Muscle layer of colon (tissue), 2 donors: ENCODE measurements at regions not wholly inside any gene's neighbourhood (a gene's known extent, or its start where the extent isn't known, plus 50 kb on each side); places are given as distances from the start of the nearest gene placed in this dataset.
"Not testable (repeated sequence)": the region's sequence is repeated elsewhere in the genome, so short reads cannot be mapped to it uniquely, and the experiment has no call there.

Experiments used
- H3K27ac ChIP-seq: one replicate; pipeline ENCODE4 v1.7.0; 2013; ENCODE audit warnings: low read depth, mild to moderate bottlenecking, low read length, moderate library complexity
- H3K27me3 ChIP-seq, 2 donors: one replicate each; pipeline ENCODE4 v1.7.0; 2013; ENCODE audit warnings: low read length in 2 of 2, mild to moderate bottlenecking in 2 of 2; ENCODE audit not compliant: insufficient read depth in 2 of 2, control insufficient read depth in 1 of 2
- H3K36me3 ChIP-seq: one replicate; pipeline ENCODE4 v1.7.0; 2013; ENCODE audit warnings: mild to moderate bottlenecking, low read length; ENCODE audit not compliant: insufficient read depth
- H3K4me1 ChIP-seq: one replicate; pipeline ENCODE4 v1.7.0; 2013; ENCODE audit warnings: mild to moderate bottlenecking, low read length; ENCODE audit not compliant: insufficient read depth
- H3K4me3 ChIP-seq, 2 donors: one replicate each; pipeline ENCODE4 v1.7.0; 2013; ENCODE audit warnings: low read length in 2 of 2, low read depth in 1 of 2, mild to moderate bottlenecking in 1 of 2, moderate library complexity in 1 of 2
- H3K9ac ChIP-seq: one replicate; pipeline ENCODE4 v1.7.0; 2013; ENCODE audit warnings: low read length
- H3K9me3 ChIP-seq: one replicate; pipeline ENCODE4 v1.7.0; 2013; ENCODE audit warnings: mild to moderate bottlenecking, low read length
- donor health status: abdominal sarcoma.
- donor health status: Adenocarcinoma of cecum.

- Histone ChIP-seq H3K9me3 (no peaks in the 10 kb centered on the region), H3K4me3 (no peak overlapping the region), H3K36me3 (no peaks in the 10 kb centered on the region), H3K27me3 (no peaks in the 10 kb centered on the region), H3K27ac (no peak overlapping the region), H3K9ac (no peak overlapping the region), H3K4me1 (no peaks in the 10 kb centered on the region)
Observed at GRCh38 chr2:230593765-230594164, 118.9 kb upstream of the CAB39 start.

- Histone ChIP-seq H3K27me3 (no peaks in the 10 kb centered on the region), H3K4me1 (no peaks in the 10 kb centered on the region), H3K27ac (no peak overlapping the region), H3K9ac (no peak overlapping the region), H3K4me3 (no peak overlapping the region), H3K9me3 (no peaks in the 10 kb centered on the region), H3K36me3 (no peaks in the 10 kb centered on the region)
Observed at GRCh38 chr2:230594286-230594840, 118.3 kb upstream of the CAB39 start.

GRCh38 chr2:230599853-230600252 is 112.8 kb upstream of the CAB39 start:
- no peak overlapping the region for H3K9ac ChIP-seq

GRCh38 chr2:230600285-230600684 is 112.4 kb upstream of the CAB39 start:
- no peak overlapping the region for H3K4me3 ChIP-seq
- H3K9me3 ChIP-seq = no peaks in the 10 kb centered on the region
- no peak overlapping the region for H3K27ac ChIP-seq
- no peaks in the 10 kb centered on the region for H3K4me1 ChIP-seq
- no peak overlapping the region for H3K9ac ChIP-seq
- H3K36me3 ChIP-seq = no peaks in the 10 kb centered on the region
- no peaks in the 10 kb centered on the region for H3K27me3 ChIP-seq

More at GRCh38 chr2:230599853-230600252, 112.8 kb upstream of the CAB39 start:
- no peaks in the 10 kb centered on the region for H3K27me3 ChIP-seq
- no peak overlapping the region for H3K4me3 ChIP-seq
- H3K4me1 ChIP-seq = no peaks in the 10 kb centered on the region
- no peaks in the 10 kb centered on the region for H3K36me3 ChIP-seq
- no peak overlapping the region for H3K27ac ChIP-seq
- H3K9me3 ChIP-seq = no peaks in the 10 kb centered on the region

GRCh38 chr2:230600881-230601280 is 111.8 kb upstream of the CAB39 start:
- Histone ChIP-seq H3K9me3 (no peaks in the 10 kb centered on the region), H3K27ac (no peak overlapping the region), H3K36me3 (no peaks in the 10 kb centered on the region), H3K4me1 (no peaks in the 10 kb centered on the region), H3K9ac (no peak overlapping the region), H3K27me3 (no peaks in the 10 kb centered on the region), H3K4me3 (no peak overlapping the region)

GRCh38 chr2:230601510-230601909 is 111.1 kb upstream of the CAB39 start:
- H3K27ac ChIP-seq = no peak overlapping the region
- H3K9me3 ChIP-seq = no peaks in the 10 kb centered on the region

GRCh38 chr2:230602562-230603230 is 109.9 kb upstream of the CAB39 start:
- no peak overlapping the region for H3K9ac ChIP-seq

More at GRCh38 chr2:230601510-230601909, 111.1 kb upstream of the CAB39 start:
- no peak overlapping the region for H3K4me3 ChIP-seq
- no peaks in the 10 kb centered on the region for H3K4me1 ChIP-seq
- no peaks in the 10 kb centered on the region for H3K36me3 ChIP-seq
- no peak overlapping the region for H3K9ac ChIP-seq
- no peaks in the 10 kb centered on the region for H3K27me3 ChIP-seq

GRCh38 chr2:230603317-230603716 is 109.3 kb upstream of the CAB39 start:
- not testable (repeated sequence) for H3K9ac ChIP-seq, H3K36me3 ChIP-seq, H3K4me1 ChIP-seq, H3K4me3 ChIP-seq, H3K27ac ChIP-seq, H3K9me3 ChIP-seq, H3K27me3 ChIP-seq

More at GRCh38 chr2:230602562-230603230, 109.9 kb upstream of the CAB39 start:
- no peak overlapping the region for H3K4me3 ChIP-seq
- H3K27ac ChIP-seq = no peak overlapping the region
- no peaks in the 10 kb centered on the region for H3K9me3 ChIP-seq
- no peaks in the 10 kb centered on the region for H3K36me3 ChIP-seq
- no peaks in the 10 kb centered on the region for H3K4me1 ChIP-seq
- H3K27me3 ChIP-seq = no peaks in the 10 kb centered on the region

GRCh38 chr2:230604158-230604557 is 108.5 kb upstream of the CAB39 start:
- not testable (repeated sequence) for H3K4me1 ChIP-seq, H3K36me3 ChIP-seq, H3K27me3 ChIP-seq, H3K27ac ChIP-seq, H3K9me3 ChIP-seq, H3K4me3 ChIP-seq, H3K9ac ChIP-seq

- Histone ChIP-seq H3K9me3 (no peaks in the 10 kb centered on the region), H3K27ac (no peak overlapping the region), H3K4me3 (no peak overlapping the region), H3K4me1 (no peaks in the 10 kb centered on the region), H3K27me3 (no peaks in the 10 kb centered on the region), H3K36me3 (no peaks in the 10 kb centered on the region), H3K9ac (no peak overlapping the region)
Observed at GRCh38 chr2:230614040-230614439, 98.6 kb upstream of the CAB39 start.

- H3K27ac ChIP-seq = no peak overlapping the region
Observed at GRCh38 chr2:230614913-230615332, 97.7 kb upstream of the CAB39 start.

GRCh38 chr2:230617256-230617706 is 95.4 kb upstream of the CAB39 start:
- not testable (repeated sequence) for H3K36me3 ChIP-seq, H3K9me3 ChIP-seq, H3K4me1 ChIP-seq, H3K4me3 ChIP-seq, H3K9ac ChIP-seq, H3K27ac ChIP-seq, H3K27me3 ChIP-seq

More at GRCh38 chr2:230614913-230615332, 97.7 kb upstream of the CAB39 start:
- no peak overlapping the region for H3K4me3 ChIP-seq
- H3K9me3 ChIP-seq = no peaks in the 10 kb centered on the region
- no peaks in the 10 kb centered on the region for H3K4me1 ChIP-seq
- H3K9ac ChIP-seq = no peak overlapping the region
- H3K27me3 ChIP-seq = no peaks in the 10 kb centered on the region
- no peaks in the 10 kb centered on the region for H3K36me3 ChIP-seq
